ENCODE measurements at regions not wholly inside any gene's neighbourhood (a gene's known extent, or its start where the extent isn't known, plus 50 kb on each side); places are given as distances from the start of the nearest gene placed in this dataset.
A peak's percentile ranks its signal among the peaks of the same experiment; 100 is the strongest.

GRCh38 chr4:140252141-140252741, 98.3 kb upstream of the MAML3 start:
- peak; percentile 12 for ATAC-seq
- 18 to 25% methylated on average over 10 to 19 of the region's 19 CpGs for WGBS, 2 donors
- DNase-seq, result peak; percentile 23 to 47 (median 37)
- no peak for TF ChIP-seq CTCF (IDR thresholded peaks at IDR 0.05)
- TF ChIP-seq POLR2A (IDR thresholded peaks at IDR 0.05), result no peak
- peaks cover 26% of the 10 kb centered on the region for H3K4me1 ChIP-seq
- H3K9me3 ChIP-seq, result no peaks in the 10 kb centered on the region
- peak overlapping the region; percentile 55 to 89 (median 84) for H3K27ac ChIP-seq
- no peaks in the 10 kb centered on the region for H3K36me3 ChIP-seq (replicated peaks in 1 of 2; ENCODE audit: insufficient read depth in 1 of 2, low read depth in 2 of 2)
- peak overlapping the region in 1 of 2 donors; percentile 54 for H3K4me3 ChIP-seq
- H3K27me3 ChIP-seq, result no peaks in the 10 kb centered on the region
- intact Hi-C loops (cut with DNase I), result loop anchor here (10.0 kb wide), 1 partner anchor 237 kb away; no protein-coding TSS in a partner anchor

- H3K9me3 ChIP-seq, result no peaks in the 10 kb centered on the region
- intact Hi-C loops (cut with DNase I), result loop anchor here (10.0 kb wide), 1 partner anchor 237 kb away; no protein-coding TSS in a partner anchor
- TF ChIP-seq POLR2A (IDR thresholded peaks at IDR 0.05) (no peak), CTCF (IDR thresholded peaks at IDR 0.05) (no peak)
- H3K4me1 ChIP-seq, result peaks cover 26% of the 10 kb centered on the region
- H3K27ac ChIP-seq, result peak overlapping the region in 1 of 4 donors; percentile 85
- DNase-seq (no peak), ATAC-seq (no peak)
- no peaks in the 10 kb centered on the region for H3K27me3 ChIP-seq
- H3K4me3 ChIP-seq, result no peak overlapping the region
- H3K36me3 ChIP-seq (replicated peaks in 1 of 2; ENCODE audit: insufficient read depth in 1 of 2, low read depth in 2 of 2), result no peaks in the 10 kb centered on the region
- 90% methylated on average over 4 to 5 of the region's 5 CpGs for WGBS, 2 donors
Observed at GRCh38 chr4:140251571-140251970, 97.6 kb upstream of the MAML3 start.

GRCh38 chr4:140250989-140251552, 97.1 kb upstream of the MAML3 start:
- WGBS, 2 donors, result 87 to 94% methylated on average over 4 of the region's 4 CpGs
- Histone ChIP-seq H3K27ac (no peak overlapping the region), H3K27me3 (no peaks in the 10 kb centered on the region), H3K4me1 (peaks cover 26% of the 10 kb centered on the region), H3K4me3 (no peak overlapping the region), H3K36me3 (replicated peaks in 1 of 2; ENCODE audit: insufficient read depth in 1 of 2, low read depth in 2 of 2) (no peaks in the 10 kb centered on the region), H3K9me3 (no peaks in the 10 kb centered on the region)
- ATAC-seq (no peak), DNase-seq (no peak)
- intact Hi-C loops (cut with DNase I), result loop anchor here (10.0 kb wide), 1 partner anchor 236 kb away; no protein-coding TSS in a partner anchor
- TF ChIP-seq CTCF (IDR thresholded peaks at IDR 0.05) (no peak), POLR2A (IDR thresholded peaks at IDR 0.05) (no peak)

- H3K27me3 ChIP-seq, result no peaks in the 10 kb centered on the region
- WGBS, 2 donors, result 66 to 69% methylated on average over 4 of the region's 4 CpGs
- no peak for DNase-seq
- H3K36me3 ChIP-seq (replicated peaks in 1 of 2; ENCODE audit: insufficient read depth in 1 of 2, low read depth in 2 of 2), result no peaks in the 10 kb centered on the region
- no peak overlapping the region for H3K27ac ChIP-seq
- peaks cover 26% of the 10 kb centered on the region for H3K4me1 ChIP-seq
- no peak for TF ChIP-seq POLR2A (IDR thresholded peaks at IDR 0.05)
- no peak for TF ChIP-seq CTCF (IDR thresholded peaks at IDR 0.05)
- no peak overlapping the region for H3K4me3 ChIP-seq
- intact Hi-C loops (cut with DNase I), result loop anchor here (10.0 kb wide), 1 partner anchor 85 kb away; no protein-coding TSS in a partner anchor
- ATAC-seq, result no peak
- H3K9me3 ChIP-seq, result no peaks in the 10 kb centered on the region
Observed at GRCh38 chr4:140249351-140249750, 95.4 kb upstream of the MAML3 start.

Data from body of pancreas (tissue), 4 donors.